ENCODE measurements at regions not wholly inside any gene's neighbourhood (a gene's known extent, or its start where the extent isn't known, plus 50 kb on each side); places are given as distances from the start of the nearest gene placed in this dataset.
"Not testable (repeated sequence)": the region's sequence is repeated elsewhere in the genome, so short reads cannot be mapped to it uniquely, and the experiment has no call there.

DNA sequence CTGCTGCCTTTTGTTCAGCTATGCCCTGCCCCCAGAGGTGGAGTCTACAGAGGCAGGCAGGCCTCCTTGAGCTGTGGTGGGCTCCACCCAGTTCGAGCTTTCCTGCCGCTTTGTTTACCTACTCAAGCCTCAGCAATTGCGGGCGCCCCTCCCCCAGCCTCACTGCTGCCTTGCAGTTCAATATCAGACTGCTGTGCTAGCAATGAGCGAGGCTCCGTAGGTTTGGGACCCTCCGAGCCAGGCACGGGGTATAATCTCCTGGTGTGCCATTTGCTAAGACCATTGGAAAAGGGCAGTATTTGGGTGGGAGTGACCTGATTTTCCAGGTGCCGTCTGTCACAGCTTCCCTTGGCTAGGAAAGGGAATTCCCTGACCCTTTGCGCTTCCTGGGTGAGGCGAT lies 51.9 kb downstream of the DIPK2A start:
- DNase-seq = not testable (repeated sequence)

GRCh38 chr3:144028798-144029411 lies 57.3 kb downstream of the DIPK2A start:
- no peak for DNase-seq

GRCh38 chr3:144029769-144030168 lies 58.1 kb downstream of the DIPK2A start:
- no peak for DNase-seq

DNA sequence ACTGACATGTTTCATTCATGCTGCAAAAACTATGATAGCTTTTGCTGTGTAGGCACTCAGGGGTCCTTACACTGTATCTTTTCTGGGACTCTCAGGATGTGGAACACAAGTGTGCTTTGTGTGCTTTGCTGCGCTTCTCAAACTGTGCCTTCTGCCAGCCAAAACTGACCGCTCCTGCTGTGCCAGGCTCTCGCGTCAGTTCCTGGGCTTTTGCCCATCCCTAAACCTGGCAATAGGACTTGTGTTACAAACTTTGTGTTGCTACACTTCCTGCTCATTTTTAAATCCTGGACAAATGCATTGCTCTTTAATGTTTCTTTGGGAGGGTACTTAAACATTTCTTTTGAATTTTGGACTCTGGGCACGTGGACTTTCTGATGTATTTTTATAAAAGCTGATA lies 60.3 kb downstream of the DIPK2A start:
- no peak for DNase-seq

GRCh38 chr3:144032531-144033239 lies 61.1 kb downstream of the DIPK2A start:
- DNase-seq = no peak

DNA sequence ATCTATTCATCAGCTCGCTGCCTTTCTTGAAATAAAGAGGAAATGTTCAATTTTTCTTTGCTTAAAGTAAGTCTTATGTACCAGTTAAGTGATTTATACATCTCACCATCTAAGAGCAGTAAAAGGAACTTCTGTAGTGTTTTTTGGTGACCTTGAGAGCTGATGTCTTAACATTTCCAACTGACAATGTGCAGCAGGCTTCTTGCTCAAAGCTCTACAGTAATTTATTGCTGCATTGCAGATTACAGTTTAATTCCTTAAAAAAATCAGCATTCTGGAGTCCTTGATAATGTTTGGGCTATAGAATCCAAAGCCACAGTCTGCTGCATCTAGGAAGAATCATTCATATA lies 61.6 kb downstream of the DIPK2A start:
- DNase-seq = no peak

DNA sequence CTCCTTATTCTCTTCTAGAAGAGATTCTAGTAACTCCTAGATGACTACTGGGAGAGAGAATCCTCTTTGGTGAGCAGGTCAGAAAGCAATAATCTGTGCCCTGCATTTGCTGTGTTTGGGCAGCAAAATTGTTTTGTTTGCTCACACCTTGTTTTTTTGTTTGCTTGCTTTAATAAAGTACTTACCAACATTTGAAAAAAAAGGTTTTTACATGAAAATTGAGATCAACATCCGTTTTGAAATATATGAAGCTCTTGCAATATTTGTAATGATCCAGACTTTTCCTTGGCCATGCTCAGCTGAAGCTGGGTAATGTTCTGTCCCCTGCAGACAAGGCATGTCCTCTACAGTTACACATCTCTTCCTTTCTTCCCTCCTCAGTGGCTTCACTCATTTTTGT lies 62.2 kb downstream of the DIPK2A start:
- no peak for DNase-seq

DNA sequence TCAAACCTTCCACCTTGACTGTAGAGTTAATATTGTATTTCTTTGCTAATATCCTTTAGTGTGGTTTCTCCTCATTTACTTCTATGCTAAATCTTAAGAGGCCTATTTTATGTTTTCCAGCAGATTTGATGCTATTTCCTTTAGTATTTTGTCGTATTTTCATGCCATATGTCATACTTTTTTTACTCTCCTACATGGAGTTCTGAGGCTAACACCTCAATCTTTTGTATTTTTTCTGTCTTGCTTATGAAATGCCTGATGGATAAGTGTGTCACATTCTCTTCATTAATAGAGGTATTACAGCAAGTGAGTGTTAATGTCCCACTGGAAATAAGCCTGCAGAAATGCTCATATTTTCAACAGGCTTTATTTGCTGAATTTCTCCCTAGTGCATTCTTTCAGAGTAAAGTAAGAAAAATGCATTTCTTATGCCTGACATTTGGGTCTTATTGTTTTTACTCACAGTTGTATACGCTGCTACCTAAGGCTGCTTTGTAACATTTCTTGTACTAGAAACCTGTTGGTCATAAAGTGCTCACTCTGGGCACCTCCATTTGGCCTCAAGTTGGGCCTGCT lies 63.2 kb downstream of the DIPK2A start:
- no peak for DNase-seq

GRCh38 chr3:144036498-144036897 lies 64.9 kb downstream of the DIPK2A start:
- no peak for DNase-seq

- DNase-seq = no peak
Observed at GRCh38 chr3:144039661-144040060, 68.0 kb downstream of the DIPK2A start.

DNA sequence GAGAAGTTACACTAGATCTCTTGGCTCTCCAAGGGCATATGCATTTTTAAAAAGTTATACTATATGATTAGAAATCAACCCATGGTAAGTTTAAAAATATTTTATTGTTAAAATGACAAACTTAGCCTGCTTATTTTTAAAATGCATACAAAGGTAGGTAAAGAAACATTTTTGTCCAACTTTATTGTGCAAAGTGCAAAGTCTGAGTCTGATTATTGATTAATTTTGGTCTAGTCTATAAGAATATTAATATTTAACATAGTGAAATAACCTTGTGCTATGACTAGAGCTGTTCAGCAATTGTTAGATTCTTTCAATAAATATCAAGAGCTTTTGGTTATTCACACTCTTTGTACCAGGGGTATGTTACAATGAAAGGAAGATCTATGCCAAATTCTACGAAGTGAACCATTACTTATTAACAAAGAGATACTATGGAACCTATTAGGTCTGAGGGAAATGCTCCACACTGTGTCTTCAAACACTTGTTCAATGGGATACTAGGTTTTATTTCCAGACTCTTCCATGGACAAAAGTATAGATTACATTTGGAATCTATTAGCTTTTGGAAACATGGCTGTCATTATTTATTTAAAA lies 70.4 kb downstream of the DIPK2A start:
- DNase-seq = no peak

DNA sequence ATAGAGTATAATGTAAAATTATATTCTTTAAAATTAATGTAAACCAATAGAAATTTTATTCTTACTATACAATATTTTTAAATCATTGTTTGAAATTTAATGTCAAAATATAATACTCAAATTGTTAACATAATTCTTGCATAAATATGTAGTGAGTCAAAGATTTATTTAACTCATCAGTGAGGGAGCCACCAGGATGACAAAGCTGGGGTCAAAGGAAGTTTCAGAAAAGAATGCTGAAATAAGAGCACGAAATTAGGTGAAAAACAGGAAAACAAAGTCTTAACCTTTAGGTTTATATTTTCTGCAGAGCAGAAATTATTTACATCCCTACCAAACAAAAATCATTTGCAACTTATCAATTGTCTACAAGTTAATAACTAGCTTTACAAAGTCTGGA lies 74.1 kb downstream of the DIPK2A start:
- no peak for DNase-seq

DNA sequence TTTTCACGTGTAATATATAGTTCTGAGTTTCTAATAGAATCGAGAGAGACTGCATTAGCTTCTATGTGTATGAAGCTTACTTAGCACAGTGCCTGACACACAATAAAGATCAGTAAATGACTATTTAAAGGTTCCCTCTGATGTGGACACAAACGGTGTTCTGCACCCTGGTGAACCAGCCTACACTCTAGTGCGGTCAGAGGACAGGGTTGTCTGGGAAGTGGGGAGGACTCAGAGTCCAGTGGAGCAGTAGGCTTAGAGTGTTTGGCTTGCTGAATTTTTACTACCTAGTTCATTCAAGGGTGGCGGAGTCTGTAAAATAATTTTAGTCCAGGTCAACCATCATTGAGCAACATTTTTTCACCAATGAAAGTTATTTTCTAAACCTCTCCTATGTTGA lies 77.8 kb downstream of the DIPK2A start:
- no peak for DNase-seq

- no peak for DNase-seq
Observed at GRCh38 chr3:144051211-144051610, 79.6 kb downstream of the DIPK2A start.

DNA sequence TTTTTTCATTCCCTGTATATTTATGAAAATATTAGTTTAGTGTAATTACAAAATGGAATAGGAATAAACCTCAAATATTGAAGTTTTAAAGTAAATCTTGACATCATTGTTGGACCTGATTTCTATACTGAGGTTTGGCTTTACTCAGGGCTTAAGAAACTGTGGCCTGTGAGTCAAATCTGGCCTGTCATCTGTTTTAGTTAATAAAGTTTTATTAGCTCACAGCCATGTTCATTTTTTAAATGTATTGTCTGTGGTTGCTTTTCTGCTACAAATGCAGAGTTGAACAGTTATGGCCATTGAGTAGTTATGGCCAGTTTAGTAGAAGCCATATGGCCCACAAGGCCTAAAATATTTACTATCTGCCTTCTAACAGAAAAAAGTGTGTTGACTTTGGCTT lies 80.7 kb downstream of the DIPK2A start:
- DNase-seq = no peak

- DNase-seq = no peak
Observed at GRCh38 chr3:144053121-144053520, 81.5 kb downstream of the DIPK2A start.

- DNase-seq = no peak
Observed at GRCh38 chr3:144054766-144055165, 83.1 kb downstream of the DIPK2A start.

DNA sequence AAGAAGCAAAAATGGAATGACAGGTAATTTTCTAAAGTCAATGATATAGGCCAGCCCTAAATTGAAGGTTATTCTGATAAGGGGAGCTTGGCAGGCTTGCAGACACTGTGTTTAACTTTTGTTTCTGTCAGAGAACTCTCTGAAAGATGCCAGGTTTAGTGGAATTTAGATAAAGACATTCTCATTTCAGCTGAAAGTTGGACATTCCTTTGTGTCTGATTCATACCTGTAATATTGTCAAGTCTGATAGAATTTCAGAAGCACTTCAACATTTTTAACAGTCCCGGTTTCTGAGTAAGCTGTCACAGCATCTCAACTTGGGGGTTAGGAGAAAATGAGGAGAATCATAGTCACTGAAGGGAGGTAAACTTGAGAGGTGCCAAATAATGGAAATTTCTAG lies 84.0 kb downstream of the DIPK2A start:
- no peak for DNase-seq

DNA sequence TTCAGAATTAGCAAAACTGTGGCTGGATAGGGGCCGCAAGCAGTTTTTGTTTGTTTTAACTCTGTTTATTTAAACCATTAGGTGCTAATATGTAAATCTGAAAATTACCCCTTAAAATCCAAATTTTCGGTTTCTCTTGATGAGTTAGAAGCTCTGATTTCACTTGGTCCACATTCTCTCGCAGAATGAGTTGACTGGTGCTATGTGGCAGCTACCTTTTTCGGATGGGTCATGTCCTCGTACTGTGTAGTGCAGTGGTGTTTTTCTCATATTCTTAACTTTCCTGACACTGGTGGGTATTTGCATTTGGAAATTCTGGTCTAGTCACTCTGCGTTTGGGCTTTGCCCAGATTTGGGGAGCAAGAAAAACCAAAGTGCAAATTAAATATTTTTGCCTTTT lies 87.1 kb downstream of the DIPK2A start:
- no peak for DNase-seq

DNA sequence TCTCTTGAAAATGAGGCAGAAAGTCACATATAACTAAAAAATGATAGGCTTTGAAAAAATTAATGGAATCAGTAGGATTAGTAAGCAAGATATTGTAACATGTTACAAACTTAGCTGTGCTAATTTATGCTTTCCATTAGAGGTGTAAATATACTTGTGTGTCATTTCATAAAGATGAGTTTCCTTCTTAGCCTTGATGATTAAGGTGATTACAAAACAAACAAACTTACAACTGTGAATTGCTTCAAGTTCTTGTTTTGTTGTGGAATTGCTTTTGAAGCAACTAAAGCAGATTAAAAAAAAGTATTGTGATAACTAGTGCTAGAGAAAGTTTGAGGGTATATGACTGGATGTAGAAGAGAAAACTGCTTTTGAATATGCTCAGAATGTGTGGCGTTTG lies 87.9 kb downstream of the DIPK2A start:
- no peak for DNase-seq

- no peak for DNase-seq
Observed at GRCh38 chr3:144060881-144061280, 89.3 kb downstream of the DIPK2A start.

DNA sequence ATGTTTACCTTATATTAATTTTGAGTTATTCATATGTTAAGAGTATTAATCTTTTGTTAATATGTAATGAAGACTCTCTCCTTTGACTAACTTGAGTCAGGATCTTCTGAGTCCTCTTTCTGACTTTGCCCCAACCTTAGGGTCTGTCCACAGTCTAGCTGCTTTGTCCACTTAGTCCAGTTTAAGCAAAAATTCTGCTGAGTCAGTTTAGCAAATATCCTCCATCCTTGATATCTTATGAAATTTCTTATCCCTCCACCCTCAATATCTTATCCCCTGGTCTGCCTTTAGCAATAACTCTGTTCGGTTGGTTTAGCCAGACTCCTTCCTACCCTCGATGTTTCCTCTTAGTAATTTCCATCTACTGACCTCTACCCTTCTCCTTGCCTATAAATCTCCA lies 91.7 kb downstream of the DIPK2A start:
- DNase-seq = no peak

DNA sequence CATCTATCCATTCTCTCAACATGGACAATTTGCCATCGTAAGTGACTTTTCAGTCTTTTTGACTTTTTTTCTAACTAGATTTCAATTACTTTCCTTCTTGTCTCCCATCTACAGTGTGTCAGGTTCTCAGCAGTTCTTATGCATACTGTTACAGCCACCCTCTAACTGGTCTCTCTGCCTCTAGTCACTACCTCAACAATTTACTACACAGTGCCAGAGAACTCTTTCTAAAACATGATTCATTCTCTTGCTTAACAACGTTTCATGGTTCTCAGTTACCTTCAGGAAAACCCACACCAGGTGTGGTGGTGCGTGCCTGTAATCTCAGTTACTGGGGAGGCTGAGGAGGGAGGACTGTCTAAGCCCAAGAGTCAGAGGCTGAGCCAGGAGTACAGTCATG lies 95.4 kb downstream of the DIPK2A start:
- DNase-seq = no peak

DNA sequence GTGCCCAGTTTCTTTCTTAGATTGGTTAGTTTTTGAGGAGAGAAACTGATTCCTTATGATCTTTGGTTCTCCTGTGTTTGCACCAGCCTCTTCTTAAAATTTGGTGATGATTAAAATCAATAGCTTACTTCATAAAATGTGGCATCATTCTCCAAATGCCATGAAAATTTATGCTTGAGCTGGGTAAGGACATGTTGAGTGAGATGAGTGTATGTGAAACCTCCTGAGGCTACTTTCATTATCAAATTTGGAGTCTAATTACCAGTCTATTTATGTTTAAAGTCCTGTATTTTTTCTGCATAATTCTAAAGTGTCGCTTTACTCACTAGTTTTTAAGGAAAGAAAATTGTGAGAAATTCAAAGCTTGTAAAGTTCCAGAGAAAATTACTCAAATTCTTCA lies 102.1 kb downstream of the DIPK2A start:
- DNase-seq = no peak

Measured in NCI-H1930 (cell line).